ENCODE measurements at regions not wholly inside any gene's neighbourhood (a gene's known extent, or its start where the extent isn't known, plus 50 kb on each side); places are given as distances from the start of the nearest gene placed in this dataset.

GRCh38 chr21:26761174-26761915, 83.9 kb downstream of the ADAMTS1 start:
- no peaks in the 10 kb centered on the region; the same call in 1 of the 2 replicates for H3K27me3 Mint-ChIP-seq (ENCODE audit: low read depth)
- H3K4me3 Mint-ChIP-seq = no peak overlapping the region
- DNase-seq (ENCODE audit: low spot score) = no peak
- H3K27ac Mint-ChIP-seq = no peak overlapping the region
- no peaks in the 10 kb centered on the region for H3K9me3 Mint-ChIP-seq
- H3K36me3 Mint-ChIP-seq = no peaks in the 10 kb centered on the region
- ChIA-PET CTCF (no interaction called here), POLR2A (interaction anchor here (0.6 kb wide), 1 partner anchor 14 kb away, joined by 3 read pairs; no protein-coding TSS in a partner anchor)
- H3K4me1 Mint-ChIP-seq = no peaks in the 10 kb centered on the region
- ATAC-seq = no peak
- TF ChIP-seq CTCF (IDR thresholded peaks at IDR 0.05) (no peak), ETV6 (CRISPR knock-in tag; IDR thresholded peaks at IDR 0.05) (no peak), ZNF317 (CRISPR knock-in tag; IDR thresholded peaks at IDR 0.05; ENCODE audit: borderline replicate concordance, low read depth) (no peak), JUN (CRISPR knock-in tag; IDR thresholded peaks at IDR 0.05) (no peak)

GRCh38 chr21:26759731-26760130, 85.5 kb downstream of the ADAMTS1 start:
- Mint-ChIP-seq H3K27me3 (ENCODE audit: low read depth) (no peaks in the 10 kb centered on the region; the same call in 1 of the 2 replicates), H3K4me1 (no peaks in the 10 kb centered on the region), H3K36me3 (no peaks in the 10 kb centered on the region), H3K9me3 (no peaks in the 10 kb centered on the region), H3K4me3 (no peak overlapping the region), H3K27ac (no peak overlapping the region)
- CTCF ChIA-PET = interaction anchor here (1.0 kb wide), 1 partner anchor 23 kb away, joined by 3 read pairs; no protein-coding TSS in a partner anchor
- POLR2A ChIA-PET = no interaction called here
- DNase-seq (ENCODE audit: low spot score) (no peak), ATAC-seq (no peak)
- no peak for TF ChIP-seq ZNF416 (CRISPR knock-in tag; IDR thresholded peaks at IDR 0.05)
- no peak for TF ChIP-seq FOXP4 (CRISPR knock-in tag; IDR thresholded peaks at IDR 0.05)
- no peak for TF ChIP-seq MXD4 (CRISPR knock-in tag; IDR thresholded peaks at IDR 0.05; ENCODE audit: borderline replicate concordance)
- TF ChIP-seq GTF2I (CRISPR knock-in tag; conservative IDR thresholded peaks at IDR 0.05) = no peak
- TF ChIP-seq, protein P1, sequence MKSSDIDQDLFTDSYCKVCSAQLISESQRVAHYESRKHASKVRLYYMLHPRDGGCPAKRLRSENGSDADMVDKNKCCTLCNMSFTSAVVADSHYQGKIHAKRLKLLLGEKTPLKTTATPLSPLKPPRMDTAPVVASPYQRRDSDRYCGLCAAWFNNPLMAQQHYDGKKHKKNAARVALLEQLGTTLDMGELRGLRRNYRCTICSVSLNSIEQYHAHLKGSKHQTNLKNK (CRISPR knock-in tag; IDR thresholded peaks at IDR 0.05) = no peak
- no peak for TF ChIP-seq ZBTB43 (CRISPR knock-in tag; IDR thresholded peaks at IDR 0.05)
- TF ChIP-seq CREM (CRISPR knock-in tag; IDR thresholded peaks at IDR 0.05) = no peak
- TF ChIP-seq TEAD4 (CRISPR knock-in tag; IDR thresholded peaks at IDR 0.05) = no peak
- TF ChIP-seq, protein P2, sequence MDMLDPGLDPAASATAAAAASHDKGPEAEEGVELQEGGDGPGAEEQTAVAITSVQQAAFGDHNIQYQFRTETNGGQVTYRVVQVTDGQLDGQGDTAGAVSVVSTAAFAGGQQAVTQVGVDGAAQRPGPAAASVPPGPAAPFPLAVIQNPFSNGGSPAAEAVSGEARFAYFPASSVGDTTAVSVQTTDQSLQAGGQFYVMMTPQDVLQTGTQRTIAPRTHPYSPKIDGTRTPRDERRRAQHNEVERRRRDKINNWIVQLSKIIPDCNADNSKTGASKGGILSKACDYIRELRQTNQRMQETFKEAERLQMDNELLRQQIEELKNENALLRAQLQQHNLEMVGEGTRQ (CRISPR knock-in tag; IDR thresholded peaks at IDR 0.05) = no peak
- TF ChIP-seq ZNF138 (CRISPR knock-in tag; conservative IDR thresholded peaks at IDR 0.05) = no peak
- TF ChIP-seq KAT7 (CRISPR knock-in tag; IDR thresholded peaks at IDR 0.05; ENCODE audit: borderline replicate concordance) = no peak
- no peak for TF ChIP-seq ATF3 (CRISPR knock-in tag; conservative IDR thresholded peaks at IDR 0.05)
- TF ChIP-seq, protein P3, sequence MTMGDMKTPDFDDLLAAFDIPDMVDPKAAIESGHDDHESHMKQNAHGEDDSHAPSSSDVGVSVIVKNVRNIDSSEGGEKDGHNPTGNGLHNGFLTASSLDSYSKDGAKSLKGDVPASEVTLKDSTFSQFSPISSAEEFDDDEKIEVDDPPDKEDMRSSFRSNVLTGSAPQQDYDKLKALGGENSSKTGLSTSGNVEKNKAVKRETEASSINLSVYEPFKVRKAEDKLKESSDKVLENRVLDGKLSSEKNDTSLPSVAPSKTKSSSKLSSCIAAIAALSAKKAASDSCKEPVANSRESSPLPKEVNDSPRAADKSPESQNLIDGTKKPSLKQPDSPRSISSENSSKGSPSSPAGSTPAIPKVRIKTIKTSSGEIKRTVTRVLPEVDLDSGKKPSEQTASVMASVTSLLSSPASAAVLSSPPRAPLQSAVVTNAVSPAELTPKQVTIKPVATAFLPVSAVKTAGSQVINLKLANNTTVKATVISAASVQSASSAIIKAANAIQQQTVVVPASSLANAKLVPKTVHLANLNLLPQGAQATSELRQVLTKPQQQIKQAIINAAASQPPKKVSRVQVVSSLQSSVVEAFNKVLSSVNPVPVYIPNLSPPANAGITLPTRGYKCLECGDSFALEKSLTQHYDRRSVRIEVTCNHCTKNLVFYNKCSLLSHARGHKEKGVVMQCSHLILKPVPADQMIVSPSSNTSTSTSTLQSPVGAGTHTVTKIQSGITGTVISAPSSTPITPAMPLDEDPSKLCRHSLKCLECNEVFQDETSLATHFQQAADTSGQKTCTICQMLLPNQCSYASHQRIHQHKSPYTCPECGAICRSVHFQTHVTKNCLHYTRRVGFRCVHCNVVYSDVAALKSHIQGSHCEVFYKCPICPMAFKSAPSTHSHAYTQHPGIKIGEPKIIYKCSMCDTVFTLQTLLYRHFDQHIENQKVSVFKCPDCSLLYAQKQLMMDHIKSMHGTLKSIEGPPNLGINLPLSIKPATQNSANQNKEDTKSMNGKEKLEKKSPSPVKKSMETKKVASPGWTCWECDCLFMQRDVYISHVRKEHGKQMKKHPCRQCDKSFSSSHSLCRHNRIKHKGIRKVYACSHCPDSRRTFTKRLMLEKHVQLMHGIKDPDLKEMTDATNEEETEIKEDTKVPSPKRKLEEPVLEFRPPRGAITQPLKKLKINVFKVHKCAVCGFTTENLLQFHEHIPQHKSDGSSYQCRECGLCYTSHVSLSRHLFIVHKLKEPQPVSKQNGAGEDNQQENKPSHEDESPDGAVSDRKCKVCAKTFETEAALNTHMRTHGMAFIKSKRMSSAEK (CRISPR knock-in tag; IDR thresholded peaks at IDR 0.05; ENCODE audit: borderline replicate concordance) = no peak
- TF ChIP-seq, protein P4, sequence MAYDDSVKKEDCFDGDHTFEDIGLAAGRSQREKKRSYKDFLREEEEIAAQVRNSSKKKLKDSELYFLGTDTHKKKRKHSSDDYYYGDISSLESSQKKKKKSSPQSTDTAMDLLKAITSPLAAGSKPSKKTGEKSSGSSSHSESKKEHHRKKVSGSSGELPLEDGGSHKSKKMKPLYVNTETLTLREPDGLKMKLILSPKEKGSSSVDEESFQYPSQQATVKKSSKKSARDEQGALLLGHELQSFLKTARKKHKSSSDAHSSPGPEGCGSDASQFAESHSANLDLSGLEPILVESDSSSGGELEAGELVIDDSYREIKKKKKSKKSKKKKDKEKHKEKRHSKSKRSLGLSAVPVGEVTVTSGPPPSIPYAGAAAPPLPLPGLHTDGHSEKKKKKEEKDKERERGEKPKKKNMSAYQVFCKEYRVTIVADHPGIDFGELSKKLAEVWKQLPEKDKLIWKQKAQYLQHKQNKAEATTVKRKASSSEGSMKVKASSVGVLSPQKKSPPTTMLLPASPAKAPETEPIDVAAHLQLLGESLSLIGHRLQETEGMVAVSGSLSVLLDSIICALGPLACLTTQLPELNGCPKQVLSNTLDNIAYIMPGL (CRISPR knock-in tag; IDR thresholded peaks at IDR 0.05) = no peak
- no peak for TF ChIP-seq NR3C1 (CRISPR knock-in tag; conservative IDR thresholded peaks at IDR 0.05; ENCODE audit: low read depth)
- TF ChIP-seq, protein P5, sequence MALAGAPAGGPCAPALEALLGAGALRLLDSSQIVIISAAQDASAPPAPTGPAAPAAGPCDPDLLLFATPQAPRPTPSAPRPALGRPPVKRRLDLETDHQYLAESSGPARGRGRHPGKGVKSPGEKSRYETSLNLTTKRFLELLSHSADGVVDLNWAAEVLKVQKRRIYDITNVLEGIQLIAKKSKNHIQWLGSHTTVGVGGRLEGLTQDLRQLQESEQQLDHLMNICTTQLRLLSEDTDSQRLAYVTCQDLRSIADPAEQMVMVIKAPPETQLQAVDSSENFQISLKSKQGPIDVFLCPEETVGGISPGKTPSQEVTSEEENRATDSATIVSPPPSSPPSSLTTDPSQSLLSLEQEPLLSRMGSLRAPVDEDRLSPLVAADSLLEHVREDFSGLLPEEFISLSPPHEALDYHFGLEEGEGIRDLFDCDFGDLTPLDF (CRISPR knock-in tag; IDR thresholded peaks at IDR 0.05) = no peak
